ENCODE measurements at regions not wholly inside any gene's neighbourhood (a gene's known extent, or its start where the extent isn't known, plus 50 kb on each side); places are given as distances from the start of the nearest gene placed in this dataset.
A peak's percentile ranks its signal among the peaks of the same experiment; 100 is the strongest.

- Histone ChIP-seq H3K4me1 (no peaks in the 10 kb centered on the region), H3K36me3 (no peaks in the 10 kb centered on the region), H3K27me3 (no peaks in the 10 kb centered on the region), H3K4me3 (no peak overlapping the region), H3K27ac (no peak overlapping the region), H3K9me3 (no peaks in the 10 kb centered on the region)
- no peak for TF ChIP-seq POLR2A (IDR thresholded peaks at IDR 0.05)
- no peak for TF ChIP-seq CTCF (IDR thresholded peaks at IDR 0.05)
- no peak for DNase-seq
Measured at GRCh38 chr4:60019946-60020345, 1180.2 kb upstream of the ADGRL3 start.

GRCh38 chr4:60020389-60020788, 1179.7 kb upstream of the ADGRL3 start:
- no peaks in the 10 kb centered on the region for H3K4me1 ChIP-seq
- no peak for TF ChIP-seq CTCF (IDR thresholded peaks at IDR 0.05)
- TF ChIP-seq POLR2A (IDR thresholded peaks at IDR 0.05) = no peak
- DNase-seq = no peak
- no peaks in the 10 kb centered on the region for H3K9me3 ChIP-seq
- H3K27ac ChIP-seq = no peak overlapping the region
- H3K4me3 ChIP-seq = no peak overlapping the region
- no peaks in the 10 kb centered on the region for H3K27me3 ChIP-seq
- H3K36me3 ChIP-seq = no peaks in the 10 kb centered on the region

- no peak for TF ChIP-seq CTCF (IDR thresholded peaks at IDR 0.05)
- no peak for TF ChIP-seq POLR2A (IDR thresholded peaks at IDR 0.05)
- no peak for DNase-seq
- Histone ChIP-seq H3K9me3 (no peaks in the 10 kb centered on the region), H3K36me3 (no peaks in the 10 kb centered on the region), H3K27ac (no peak overlapping the region), H3K4me3 (no peak overlapping the region), H3K4me1 (no peaks in the 10 kb centered on the region), H3K27me3 (no peaks in the 10 kb centered on the region)
Measured at GRCh38 chr4:60033826-60034225, 1166.3 kb upstream of the ADGRL3 start.

- Histone ChIP-seq H3K36me3 (no peaks in the 10 kb centered on the region), H3K4me1 (no peaks in the 10 kb centered on the region), H3K27me3 (no peaks in the 10 kb centered on the region), H3K4me3 (no peak overlapping the region), H3K27ac (no peak overlapping the region), H3K9me3 (no peaks in the 10 kb centered on the region)
- no peak for DNase-seq
- TF ChIP-seq POLR2A (IDR thresholded peaks at IDR 0.05) (no peak), CTCF (IDR thresholded peaks at IDR 0.05) (no peak)
Measured at GRCh38 chr4:60034361-60034760, 1165.8 kb upstream of the ADGRL3 start.

GRCh38 chr4:60039908-60040307, 1160.2 kb upstream of the ADGRL3 start:
- Histone ChIP-seq H3K4me1 (no peaks in the 10 kb centered on the region), H3K27me3 (no peaks in the 10 kb centered on the region), H3K27ac (no peak overlapping the region), H3K9me3 (peaks cover 0 to 4% (median 0%) of the 10 kb centered on the region in 4 donors), H3K4me3 (no peak overlapping the region), H3K36me3 (no peaks in the 10 kb centered on the region)
- DNase-seq = no peak
- TF ChIP-seq CTCF (IDR thresholded peaks at IDR 0.05) = no peak
- no peak for TF ChIP-seq POLR2A (IDR thresholded peaks at IDR 0.05)

- Histone ChIP-seq H3K4me3 (no peak overlapping the region), H3K4me1 (no peaks in the 10 kb centered on the region), H3K9me3 (peaks cover 0 to 4% (median 0%) of the 10 kb centered on the region in 4 donors), H3K27ac (no peak overlapping the region), H3K36me3 (no peaks in the 10 kb centered on the region), H3K27me3 (no peaks in the 10 kb centered on the region)
- peak in 1 of 3 donors; percentile 40 for DNase-seq
- TF ChIP-seq CTCF (IDR thresholded peaks at IDR 0.05) = no peak
- TF ChIP-seq POLR2A (IDR thresholded peaks at IDR 0.05) = no peak
Measured at GRCh38 chr4:60042231-60042652, 1157.9 kb upstream of the ADGRL3 start.

Data from Peyer's patch (tissue), 4 donors.